Breast epithelium (tissue), 4 donors: ENCODE measurements at regions not wholly inside any gene's neighbourhood (a gene's known extent, or its start where the extent isn't known, plus 50 kb on each side); places are given as distances from the start of the nearest gene placed in this dataset.
A peak's percentile ranks its signal among the peaks of the same experiment; 100 is the strongest.

ENCODE experiments used
- DNase-seq, 2 donors: peaks; one replicate each; pipeline ENCODE4 v3.0.0-alpha.2; 2019; ENCODE audit warnings: low spot score in 2 of 2
- H3K27ac ChIP-seq, 2 donors: fragments of 200-600 bp; sonication (generic) in 1 of 2; one replicate each; pipeline ENCODE4 v1.5.1; 2016 to 2019; ENCODE audit warnings: mild to moderate bottlenecking in 1 of 2
- H3K27me3 ChIP-seq, 2 donors: fragments of 200-600 bp; sonication (generic) in 1 of 2; one replicate each; pipeline versions ENCODE4 v1.5.1 to v1.6.0; 2017 to 2019; ENCODE audit warnings: control low read depth in 1 of 2, mild to moderate bottlenecking in 1 of 2
- H3K36me3 ChIP-seq: fragments of 200-600 bp; one replicate; pipeline ENCODE4 v1.5.1; 2019
- H3K4me1 ChIP-seq, 2 donors: fragments of 200-600 bp; sonication (generic); one replicate each; pipeline ENCODE4 v1.5.1; 2016 to 2019; ENCODE audit warnings: control low read depth in 1 of 2
- H3K4me3 ChIP-seq, 3 donors: fragments of 200-600 bp; sonication (generic); 1 replicate in 2 of 3; 2 replicates in 1 of 3; pipeline ENCODE4 v1.5.1; 2016 to 2019; ENCODE audit warnings: mild to moderate bottlenecking in 3 of 3, moderate library complexity in 2 of 3
- H3K9me3 ChIP-seq, 2 donors: fragments of 200-600 bp; sonication (generic) in 1 of 2; one replicate each; pipeline ENCODE4 v1.5.1; 2016 to 2019; ENCODE audit warnings: control low read depth in 1 of 2
- POLR2A ChIP-seq: fragments of 450-650 bp; IDR thresholded peaks from one replicate; pipeline ENCODE4 v1.6.1; 2016; ENCODE audit warnings: antibody characterized with exemption, mild to moderate bottlenecking, moderate library complexity
- POLR2AphosphoS5 ChIP-seq, 3 donors: sonication (generic); formaldehyde crosslinking; IDR thresholded peaks; one replicate each; pipeline ENCODE4 v1.6.1; 2017; ENCODE audit warnings: antibody characterized with exemption in 3 of 3
- intact Hi-C: fragments of 100-400 bp; cut with DNase I; formaldehyde crosslinking; loops from one replicate; pipeline ENCODE4 v1.15.1; 2023; ENCODE audit warnings: low total_unique reads
- TF ChIP-seq, protein P1 (sequence below), 3 donors: fragments of 450-650 bp; IDR thresholded peaks; one replicate each; pipeline ENCODE4 v1.5.1; 2016 to 2017; ENCODE audit warnings: antibody characterized with exemption in 3 of 3, mild to moderate bottlenecking in 3 of 3, moderate library complexity in 3 of 3

GRCh38 chr10:107552963-107553362 is 388.5 kb upstream of the SORCS1 start:
- no peaks in the 10 kb centered on the region for H3K27me3 ChIP-seq
- no peak for DNase-seq
- intact Hi-C loops: no loop called here
- no peak overlapping the region for H3K4me3 ChIP-seq
- TF ChIP-seq POLR2AphosphoS5 (IDR thresholded peaks at IDR 0.05): no peak
- TF ChIP-seq, protein P1, sequence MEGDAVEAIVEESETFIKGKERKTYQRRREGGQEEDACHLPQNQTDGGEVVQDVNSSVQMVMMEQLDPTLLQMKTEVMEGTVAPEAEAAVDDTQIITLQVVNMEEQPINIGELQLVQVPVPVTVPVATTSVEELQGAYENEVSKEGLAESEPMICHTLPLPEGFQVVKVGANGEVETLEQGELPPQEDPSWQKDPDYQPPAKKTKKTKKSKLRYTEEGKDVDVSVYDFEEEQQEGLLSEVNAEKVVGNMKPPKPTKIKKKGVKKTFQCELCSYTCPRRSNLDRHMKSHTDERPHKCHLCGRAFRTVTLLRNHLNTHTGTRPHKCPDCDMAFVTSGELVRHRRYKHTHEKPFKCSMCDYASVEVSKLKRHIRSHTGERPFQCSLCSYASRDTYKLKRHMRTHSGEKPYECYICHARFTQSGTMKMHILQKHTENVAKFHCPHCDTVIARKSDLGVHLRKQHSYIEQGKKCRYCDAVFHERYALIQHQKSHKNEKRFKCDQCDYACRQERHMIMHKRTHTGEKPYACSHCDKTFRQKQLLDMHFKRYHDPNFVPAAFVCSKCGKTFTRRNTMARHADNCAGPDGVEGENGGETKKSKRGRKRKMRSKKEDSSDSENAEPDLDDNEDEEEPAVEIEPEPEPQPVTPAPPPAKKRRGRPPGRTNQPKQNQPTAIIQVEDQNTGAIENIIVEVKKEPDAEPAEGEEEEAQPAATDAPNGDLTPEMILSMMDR (IDR thresholded peaks at IDR 0.05): no peak
- no peak for TF ChIP-seq POLR2A
- no peaks in the 10 kb centered on the region for H3K9me3 ChIP-seq
- no peaks in the 10 kb centered on the region for H3K36me3 ChIP-seq
- no peak overlapping the region for H3K27ac ChIP-seq
- H3K4me1 ChIP-seq: no peaks in the 10 kb centered on the region

DNA sequence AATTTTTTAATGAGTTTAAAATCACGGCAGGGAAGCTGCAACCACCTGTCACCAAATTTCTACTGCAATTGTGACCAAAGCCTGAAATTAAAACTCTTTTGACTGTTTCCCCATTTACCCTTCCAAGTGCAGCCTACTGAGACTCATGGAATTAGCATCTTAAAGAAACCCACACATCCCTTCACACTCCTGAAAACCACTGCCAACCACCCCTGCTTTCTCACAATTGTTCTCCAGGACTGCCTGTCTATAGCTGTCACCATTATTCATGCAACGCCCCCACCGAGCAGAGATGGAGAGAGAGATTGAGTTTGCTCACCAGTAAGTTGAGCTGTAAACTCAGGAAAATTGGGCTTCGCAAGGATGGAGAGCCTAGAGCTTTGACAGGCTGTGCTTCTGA is 383.8 kb upstream of the SORCS1 start:
- Histone ChIP-seq H3K4me1 (no peaks in the 10 kb centered on the region), H3K36me3 (no peaks in the 10 kb centered on the region), H3K9me3 (no peaks in the 10 kb centered on the region), H3K4me3 (no peak overlapping the region), H3K27ac (no peak overlapping the region), H3K27me3 (no peaks in the 10 kb centered on the region)
- no peak for DNase-seq
- intact Hi-C loops: no loop called here
- TF ChIP-seq POLR2AphosphoS5 (IDR thresholded peaks at IDR 0.05) (no peak), POLR2A (no peak)
- TF ChIP-seq, protein P1 (IDR thresholded peaks at IDR 0.05): no peak

DNA sequence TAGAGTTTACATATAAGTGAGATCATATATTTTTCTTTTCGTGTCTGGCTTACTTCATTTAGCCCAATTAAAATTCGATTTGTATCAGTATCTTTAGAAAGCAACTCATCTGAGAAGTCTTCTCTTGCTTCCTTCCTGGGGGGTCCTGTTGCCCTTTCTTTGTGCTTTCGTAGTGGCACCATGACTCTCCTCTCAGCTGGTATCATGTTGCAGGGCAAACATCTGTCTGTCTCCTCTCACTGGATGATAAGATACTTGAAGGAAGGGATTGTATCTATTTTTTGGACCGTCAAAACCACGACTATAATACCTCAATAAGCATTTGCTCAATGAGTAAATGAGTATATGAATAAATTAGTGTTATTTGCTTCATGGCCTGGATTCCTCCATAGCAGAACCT is 382.5 kb upstream of the SORCS1 start:
- H3K4me1 ChIP-seq: no peaks in the 10 kb centered on the region
- no peak overlapping the region for H3K27ac ChIP-seq
- no peaks in the 10 kb centered on the region for H3K9me3 ChIP-seq
- H3K27me3 ChIP-seq: no peaks in the 10 kb centered on the region
- DNase-seq: no peak
- no peak overlapping the region for H3K4me3 ChIP-seq
- intact Hi-C loops: no loop called here
- TF ChIP-seq POLR2AphosphoS5 (IDR thresholded peaks at IDR 0.05): no peak
- no peaks in the 10 kb centered on the region for H3K36me3 ChIP-seq

DNA sequence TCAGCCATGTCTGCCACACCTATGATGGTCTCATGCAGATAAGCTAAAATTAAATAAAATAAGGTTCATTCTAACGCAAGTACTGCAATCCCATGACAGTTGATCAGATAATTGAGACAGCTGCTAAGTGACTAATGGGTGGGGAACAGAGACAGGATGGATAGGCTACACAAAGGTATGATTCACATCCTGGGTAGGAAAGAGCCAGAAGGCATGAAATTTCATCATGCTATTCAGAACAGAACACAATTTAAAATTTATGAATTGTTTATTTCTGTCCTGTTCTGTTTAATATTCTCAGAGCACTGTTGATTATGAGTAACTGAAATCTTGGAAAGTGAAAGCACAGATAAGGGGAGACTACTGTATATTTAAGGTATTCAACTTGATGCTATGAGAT is 381.8 kb upstream of the SORCS1 start:
- Histone ChIP-seq H3K9me3 (no peaks in the 10 kb centered on the region), H3K27ac (no peak overlapping the region), H3K36me3 (no peaks in the 10 kb centered on the region), H3K4me1 (no peaks in the 10 kb centered on the region), H3K27me3 (no peaks in the 10 kb centered on the region), H3K4me3 (no peak overlapping the region)
- intact Hi-C loops: no loop called here
- TF ChIP-seq POLR2AphosphoS5 (IDR thresholded peaks at IDR 0.05) (no peak), POLR2A (no peak)
- DNase-seq: no peak

- no peaks in the 10 kb centered on the region for H3K4me1 ChIP-seq
- DNase-seq: no peak
- peak overlapping the region in 1 of 3 donors; percentile 2 for H3K4me3 ChIP-seq
- no peaks in the 10 kb centered on the region for H3K27me3 ChIP-seq
- no peaks in the 10 kb centered on the region for H3K36me3 ChIP-seq
- no peak overlapping the region for H3K27ac ChIP-seq
- H3K9me3 ChIP-seq: no peaks in the 10 kb centered on the region
- intact Hi-C loops: no loop called here
- no peak for TF ChIP-seq POLR2AphosphoS5 (IDR thresholded peaks at IDR 0.05)
- no peak for TF ChIP-seq POLR2A
- TF ChIP-seq, protein P1 (IDR thresholded peaks at IDR 0.05): no peak
Observed at GRCh38 chr10:107545717-107546116, 381.2 kb upstream of the SORCS1 start.

DNA sequence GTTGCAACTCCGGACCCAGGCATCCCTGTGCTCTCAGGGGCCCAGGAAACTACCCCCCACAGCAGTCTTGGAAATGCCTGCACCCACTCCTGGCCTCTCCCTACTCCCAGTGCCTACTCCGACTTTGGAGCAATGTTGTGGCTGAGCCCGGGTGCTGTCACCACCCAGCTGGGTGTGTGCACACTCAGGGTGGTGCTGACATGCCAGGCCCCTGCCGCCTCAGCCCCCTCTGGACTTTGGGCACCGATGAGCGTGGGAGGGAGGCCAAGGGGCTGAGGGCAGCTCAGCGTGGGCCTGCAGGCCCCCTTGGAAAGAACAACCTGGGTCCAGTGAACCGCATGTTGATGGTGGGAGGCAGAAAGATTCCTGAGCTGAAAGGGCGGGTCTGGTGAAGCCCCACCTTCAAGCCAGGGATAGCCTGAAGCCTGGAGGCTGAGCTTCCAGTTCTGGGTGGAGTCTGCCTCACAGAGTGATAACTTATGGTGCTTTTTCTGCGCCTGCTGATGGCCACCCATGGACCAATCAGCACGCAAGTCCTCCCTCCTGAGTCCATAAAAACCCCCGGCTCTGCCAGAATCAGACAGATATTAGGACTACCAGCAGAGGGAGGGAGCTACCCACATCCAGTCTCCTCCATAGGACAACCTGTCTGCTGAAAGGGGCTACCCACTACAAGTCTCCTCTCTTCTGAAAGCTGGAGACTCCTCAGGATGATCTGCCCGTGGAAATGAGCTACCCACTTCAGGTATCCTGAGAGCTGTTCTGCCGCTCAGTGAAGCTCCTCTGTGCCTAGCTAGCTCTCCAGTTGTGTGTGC is 380.4 kb upstream of the SORCS1 start:
- H3K27me3 ChIP-seq: no peaks in the 10 kb centered on the region
- H3K27ac ChIP-seq: no peak overlapping the region
- no peaks in the 10 kb centered on the region for H3K4me1 ChIP-seq
- H3K4me3 ChIP-seq: no peak overlapping the region
- DNase-seq: no peak
- H3K9me3 ChIP-seq: no peaks in the 10 kb centered on the region
- TF ChIP-seq, protein P1 (IDR thresholded peaks at IDR 0.05): no peak
- TF ChIP-seq POLR2A: no peak
- TF ChIP-seq POLR2AphosphoS5 (IDR thresholded peaks at IDR 0.05): no peak
- intact Hi-C loops: no loop called here
- H3K36me3 ChIP-seq: no peaks in the 10 kb centered on the region
